ENCODE measurements at regions not wholly inside any gene's neighbourhood (a gene's known extent, or its start where the extent isn't known, plus 50 kb on each side); places are given as distances from the start of the nearest gene placed in this dataset.

- no peaks in the 10 kb centered on the region for H3K4me1 Mint-ChIP-seq
- H3K27ac Mint-ChIP-seq, result no peak overlapping the region
- peaks cover 3% of the 10 kb centered on the region for H3K9me3 Mint-ChIP-seq (ENCODE audit: low read depth)
Measured at GRCh38 chr6:22015944-22016343, 280.9 kb downstream of the PRL start.

GRCh38 chr6:22017272-22017671 lies 279.6 kb downstream of the PRL start:
- Mint-ChIP-seq H3K9me3 (ENCODE audit: low read depth) (peaks cover 3% of the 10 kb centered on the region), H3K27me3 (no peaks in the 10 kb centered on the region), H3K27ac (no peak overlapping the region), H3K36me3 (no peaks in the 10 kb centered on the region), H3K4me1 (no peaks in the 10 kb centered on the region), H3K4me3 (no peak overlapping the region)
- CTCF ChIA-PET, result no interaction called here
- ATAC-seq (no peak), DNase-seq (no peak)

More at GRCh38 chr6:22015944-22016343, 280.9 kb downstream of the PRL start:
- ATAC-seq, result no peak
- Mint-ChIP-seq H3K27me3 (no peaks in the 10 kb centered on the region), H3K4me3 (no peak overlapping the region), H3K36me3 (no peaks in the 10 kb centered on the region)
- no peak for DNase-seq
- CTCF ChIA-PET, result no interaction called here

- Mint-ChIP-seq H3K4me3 (no peak overlapping the region), H3K27ac (no peak overlapping the region), H3K36me3 (no peaks in the 10 kb centered on the region), H3K4me1 (no peaks in the 10 kb centered on the region), H3K9me3 (ENCODE audit: low read depth) (peaks cover 3% of the 10 kb centered on the region), H3K27me3 (no peaks in the 10 kb centered on the region)
- DNase-seq, result no peak
- ATAC-seq, result no peak
- CTCF ChIA-PET, result no interaction called here
Measured at GRCh38 chr6:22017766-22018165, 279.1 kb downstream of the PRL start.

- ATAC-seq, result no peak
- H3K27ac Mint-ChIP-seq, result no peak overlapping the region
- H3K4me1 Mint-ChIP-seq, result no peaks in the 10 kb centered on the region
- H3K9me3 Mint-ChIP-seq (ENCODE audit: low read depth), result no peaks in the 10 kb centered on the region
- peaks cover 1% of the 10 kb centered on the region for H3K36me3 Mint-ChIP-seq
- CTCF ChIA-PET, result no interaction called here
- no peaks in the 10 kb centered on the region for H3K27me3 Mint-ChIP-seq
- no peak for DNase-seq
- H3K4me3 Mint-ChIP-seq, result no peak overlapping the region
Measured at GRCh38 chr6:22019857-22020256, 277.0 kb downstream of the PRL start.

- Mint-ChIP-seq H3K9me3 (ENCODE audit: low read depth) (no peaks in the 10 kb centered on the region), H3K4me1 (no peaks in the 10 kb centered on the region), H3K27ac (no peak overlapping the region), H3K27me3 (no peaks in the 10 kb centered on the region), H3K36me3 (peaks cover 1% of the 10 kb centered on the region), H3K4me3 (no peak overlapping the region)
- DNase-seq (no peak), ATAC-seq (no peak)
- CTCF ChIA-PET, result no interaction called here
Measured at GRCh38 chr6:22020299-22021003, 276.4 kb downstream of the PRL start.

- ATAC-seq, result no peak
- DNase-seq, result no peak
- H3K36me3 Mint-ChIP-seq, result peaks cover 1% of the 10 kb centered on the region
- no peak overlapping the region for H3K4me3 Mint-ChIP-seq
- peaks cover 3% of the 10 kb centered on the region for H3K4me1 Mint-ChIP-seq
- no peaks in the 10 kb centered on the region for H3K27me3 Mint-ChIP-seq
- no peaks in the 10 kb centered on the region for H3K9me3 Mint-ChIP-seq (ENCODE audit: low read depth)
- CTCF ChIA-PET, result no interaction called here
- H3K27ac Mint-ChIP-seq, result no peak overlapping the region
Measured at GRCh38 chr6:22021966-22022365, 274.9 kb downstream of the PRL start.

- Mint-ChIP-seq H3K36me3 (peaks cover 1% of the 10 kb centered on the region), H3K27me3 (no peaks in the 10 kb centered on the region), H3K4me1 (peaks cover 3% of the 10 kb centered on the region), H3K4me3 (no peak overlapping the region), H3K27ac (no peak overlapping the region), H3K9me3 (ENCODE audit: low read depth) (no peaks in the 10 kb centered on the region)
- CTCF ChIA-PET, result no interaction called here
- ATAC-seq (no peak), DNase-seq (no peak)
Measured at GRCh38 chr6:22023937-22024336, 272.9 kb downstream of the PRL start.

GRCh38 chr6:22024973-22025467 lies 271.8 kb downstream of the PRL start:
- H3K27ac Mint-ChIP-seq, result no peak overlapping the region
- peaks cover 3% of the 10 kb centered on the region for H3K4me1 Mint-ChIP-seq
- peaks cover 1% of the 10 kb centered on the region for H3K36me3 Mint-ChIP-seq
- ATAC-seq (no peak), DNase-seq (no peak)
- no peaks in the 10 kb centered on the region for H3K27me3 Mint-ChIP-seq
- no peaks in the 10 kb centered on the region for H3K9me3 Mint-ChIP-seq (ENCODE audit: low read depth)
- H3K4me3 Mint-ChIP-seq, result no peak overlapping the region
- CTCF ChIA-PET, result no interaction called here

GRCh38 chr6:22025468-22026163 lies 271.2 kb downstream of the PRL start:
- no peaks in the 10 kb centered on the region for H3K27me3 Mint-ChIP-seq
- peaks cover 3% of the 10 kb centered on the region for H3K4me1 Mint-ChIP-seq
- peaks cover 1% of the 10 kb centered on the region for H3K36me3 Mint-ChIP-seq
- H3K27ac Mint-ChIP-seq, result no peak overlapping the region
- H3K9me3 Mint-ChIP-seq (ENCODE audit: low read depth), result no peaks in the 10 kb centered on the region
- CTCF ChIA-PET, result no interaction called here
- H3K4me3 Mint-ChIP-seq, result no peak overlapping the region
- DNase-seq (no peak), ATAC-seq (no peak)

GRCh38 chr6:22026164-22026678 lies 270.6 kb downstream of the PRL start:
- H3K36me3 Mint-ChIP-seq, result peaks cover 1% of the 10 kb centered on the region
- no peak overlapping the region for H3K27ac Mint-ChIP-seq
- no peak for DNase-seq
- no peak for ATAC-seq
- no peaks in the 10 kb centered on the region for H3K9me3 Mint-ChIP-seq (ENCODE audit: low read depth)
- no peaks in the 10 kb centered on the region for H3K27me3 Mint-ChIP-seq
- no peak overlapping the region for H3K4me3 Mint-ChIP-seq
- H3K4me1 Mint-ChIP-seq, result peaks cover 3% of the 10 kb centered on the region
- CTCF ChIA-PET, result no interaction called here

GRCh38 chr6:22027040-22027725 lies 269.7 kb downstream of the PRL start:
- CTCF ChIA-PET, result no interaction called here

GRCh38 chr6:22028403-22029090 lies 268.3 kb downstream of the PRL start:
- H3K4me1 Mint-ChIP-seq, result peaks cover 3% of the 10 kb centered on the region
- ATAC-seq (no peak), DNase-seq (no peak)
- no peaks in the 10 kb centered on the region for H3K36me3 Mint-ChIP-seq
- no peak overlapping the region for H3K4me3 Mint-ChIP-seq
- CTCF ChIA-PET, result no interaction called here
- peaks cover 3% of the 10 kb centered on the region for H3K9me3 Mint-ChIP-seq (ENCODE audit: low read depth)
- H3K27ac Mint-ChIP-seq, result no peak overlapping the region
- H3K27me3 Mint-ChIP-seq, result no peaks in the 10 kb centered on the region

More at GRCh38 chr6:22027040-22027725, 269.7 kb downstream of the PRL start:
- Mint-ChIP-seq H3K9me3 (ENCODE audit: low read depth) (no peaks in the 10 kb centered on the region), H3K27ac (no peak overlapping the region), H3K36me3 (peaks cover 1% of the 10 kb centered on the region), H3K4me3 (no peak overlapping the region), H3K4me1 (peaks cover 3% of the 10 kb centered on the region), H3K27me3 (no peaks in the 10 kb centered on the region)
- ATAC-seq (no peak), DNase-seq (no peak)

- CTCF ChIA-PET, result no interaction called here
- ATAC-seq, result no peak
- Mint-ChIP-seq H3K4me3 (no peak overlapping the region), H3K4me1 (peaks cover 3% of the 10 kb centered on the region), H3K9me3 (ENCODE audit: low read depth) (peaks cover 5% of the 10 kb centered on the region), H3K27ac (no peak overlapping the region), H3K36me3 (no peaks in the 10 kb centered on the region), H3K27me3 (no peaks in the 10 kb centered on the region)
- DNase-seq, result no peak
Measured at GRCh38 chr6:22029171-22029570, 267.7 kb downstream of the PRL start.

Data from activated CD8-positive, alpha-beta memory T cell treated with anti-CD3 and anti-CD28 coated beads, Interleukin-2, amount 10 ng/mL, durations not matched to agents 7 days and 5 days (primary cell).